COLO829 (cell line): ENCODE measurements at regions not wholly inside any gene's neighbourhood (a gene's known extent, or its start where the extent isn't known, plus 50 kb on each side); places are given as distances from the start of the nearest gene placed in this dataset.
"Not testable (repeated sequence)": the region's sequence is repeated elsewhere in the genome, so short reads cannot be mapped to it uniquely, and the experiment has no call there.

ENCODE experiments used
- DNase-seq: peaks from one replicate; pipeline ENCODE4 v3.0.0; 2012; ENCODE audit warnings: low spot score

DNA sequence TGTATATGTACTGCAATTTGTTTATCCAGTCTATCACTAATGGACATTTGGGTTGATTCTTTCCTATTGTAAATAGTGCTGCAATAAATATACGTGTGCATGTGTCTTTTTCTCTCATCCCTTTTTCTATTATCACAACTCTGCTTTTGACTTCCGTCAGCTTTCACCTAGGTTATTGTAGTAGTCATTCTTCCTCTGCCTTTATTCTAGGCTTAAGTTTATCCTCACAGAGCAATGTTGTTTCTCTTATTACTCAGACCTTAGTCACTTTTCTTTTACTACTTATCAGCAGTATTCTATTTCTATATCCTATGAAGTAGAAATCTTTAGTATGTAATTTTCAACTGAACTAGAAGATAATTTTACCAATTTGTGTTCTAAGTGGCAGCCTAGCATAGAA lies 175.3 kb upstream of the SEMA3E start:
- no peak for DNase-seq

DNA sequence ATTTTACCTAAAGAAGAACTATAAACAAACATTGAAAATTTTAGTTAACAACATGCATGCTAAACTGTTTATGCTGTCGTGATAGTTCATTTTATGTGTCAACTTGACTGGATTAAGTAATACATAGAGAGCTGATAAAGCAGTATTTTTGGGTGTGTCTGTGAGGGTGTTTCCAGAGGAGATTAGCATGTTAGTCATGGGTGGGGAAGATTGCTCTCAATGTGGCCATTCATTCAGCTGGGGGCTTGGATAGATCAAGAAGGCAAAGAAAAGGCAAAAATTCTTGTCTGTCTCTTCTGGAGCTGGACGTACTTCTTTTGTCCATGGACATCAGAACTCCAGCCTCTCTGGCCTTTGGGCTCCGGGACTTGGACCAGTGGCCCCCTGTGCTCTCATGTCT lies 172.9 kb upstream of the SEMA3E start:
- peak; percentile 45 for DNase-seq

DNA sequence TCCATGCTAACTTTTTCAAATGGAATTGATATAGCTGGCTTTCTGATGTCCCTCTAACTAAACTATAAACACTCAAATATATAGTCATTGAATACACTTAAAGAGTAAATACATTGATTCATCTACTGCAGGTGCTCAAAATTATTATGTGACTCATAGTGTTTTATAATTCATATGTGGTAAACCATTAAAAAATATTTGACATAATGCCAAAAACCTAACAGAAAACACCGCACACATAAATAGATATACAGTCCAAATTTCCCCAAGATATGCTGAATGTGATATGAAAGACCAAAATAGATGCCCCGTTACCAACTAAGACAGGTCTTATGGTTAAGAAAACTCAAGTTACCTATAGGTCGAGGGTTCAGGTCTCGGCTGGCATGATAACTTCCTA lies 171.7 kb upstream of the SEMA3E start:
- no peak for DNase-seq

DNA sequence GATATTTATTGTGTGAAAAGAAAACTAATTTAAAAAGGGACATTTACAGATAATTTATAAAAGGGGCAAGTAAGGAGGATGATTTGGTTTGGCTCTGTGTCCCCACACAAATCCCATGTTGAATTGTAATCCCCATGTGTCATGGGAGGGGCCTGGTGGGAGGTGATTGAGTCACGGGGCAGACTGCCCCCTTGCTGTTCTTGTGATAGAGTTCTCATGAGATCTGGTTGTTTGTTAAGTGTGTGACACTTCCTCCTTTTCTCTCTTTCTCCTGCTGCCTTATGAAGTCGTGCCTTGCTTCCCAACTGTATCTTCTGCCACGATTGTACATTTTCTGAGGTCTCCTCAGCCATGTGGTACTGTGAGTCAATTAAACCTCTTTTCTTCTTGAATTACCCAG lies 171.0 kb upstream of the SEMA3E start:
- no peak for DNase-seq

DNA sequence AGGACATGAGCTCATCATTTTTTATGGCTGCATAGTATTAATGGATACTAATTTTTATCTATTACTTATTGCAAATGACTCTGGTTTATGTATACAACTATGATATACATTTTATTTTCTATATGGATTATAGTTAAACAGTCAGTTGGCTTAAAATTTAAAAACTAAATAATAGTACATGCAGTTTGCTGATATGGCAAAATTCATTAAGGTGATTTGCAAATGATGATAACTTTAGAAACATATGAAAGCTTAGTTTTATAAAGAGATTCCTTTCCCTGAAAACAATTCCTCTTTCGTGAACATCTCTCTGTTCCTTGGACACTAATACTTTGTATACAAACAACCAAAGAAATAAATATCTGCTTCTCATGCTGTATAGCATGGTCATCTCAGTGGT lies 165.5 kb upstream of the SEMA3E start:
- DNase-seq: no peak

DNA sequence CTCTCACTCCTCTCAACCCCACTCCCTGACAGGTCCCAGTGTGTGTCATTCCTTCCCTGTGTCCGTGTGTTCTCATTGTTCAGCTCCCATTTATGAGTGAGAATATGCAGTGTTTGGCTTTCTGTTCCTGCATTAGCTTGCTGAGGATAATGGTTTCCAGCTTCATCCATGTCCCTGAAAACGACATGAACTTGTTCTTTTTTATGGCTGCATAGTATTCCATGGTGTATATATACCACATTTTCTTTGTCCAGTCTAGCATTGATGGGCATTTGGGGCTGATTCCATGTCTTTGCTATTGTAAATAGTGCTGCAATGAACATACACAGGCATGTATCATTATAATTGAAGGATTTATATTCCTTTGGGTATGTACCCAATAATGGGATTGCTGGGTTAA lies 163.6 kb upstream of the SEMA3E start:
- DNase-seq: not testable (repeated sequence)

DNA sequence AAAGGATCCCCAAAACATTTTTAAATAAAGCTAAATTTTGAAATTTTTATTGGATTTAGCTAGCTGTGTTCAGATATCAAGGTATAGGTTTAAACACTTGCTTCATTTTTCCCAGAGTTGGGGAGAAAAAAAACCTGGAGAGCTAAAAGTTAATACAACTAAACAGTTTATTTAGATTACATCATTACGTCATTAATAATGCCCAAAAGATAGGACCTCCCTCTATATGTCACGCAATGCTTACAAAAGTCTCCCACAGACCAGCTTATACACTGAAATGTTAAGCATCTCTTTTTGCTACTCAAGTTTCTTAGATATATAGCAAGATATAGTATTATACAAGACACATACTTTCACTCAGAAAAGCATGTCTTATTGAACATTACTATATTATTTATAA lies 160.0 kb upstream of the SEMA3E start:
- DNase-seq: no peak

DNA sequence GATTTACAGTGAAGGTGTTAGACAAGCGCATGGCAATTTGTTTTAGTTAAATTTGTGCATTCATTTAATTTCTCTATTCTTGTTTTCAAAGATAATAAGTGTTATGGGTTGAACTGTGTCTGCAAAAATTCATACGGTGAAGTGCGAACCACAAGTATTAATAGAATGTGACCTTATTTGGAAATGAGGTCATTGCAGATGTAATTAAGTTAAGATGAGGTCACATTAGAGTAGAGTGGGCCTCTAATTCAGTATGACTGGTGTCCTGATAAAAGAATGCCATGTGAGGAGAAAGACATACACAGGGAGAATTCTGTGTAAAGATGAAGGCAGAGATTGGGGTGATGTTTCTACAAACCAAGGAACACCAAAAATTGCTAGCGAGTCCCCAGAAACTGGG lies 158.8 kb upstream of the SEMA3E start:
- no peak for DNase-seq

DNA sequence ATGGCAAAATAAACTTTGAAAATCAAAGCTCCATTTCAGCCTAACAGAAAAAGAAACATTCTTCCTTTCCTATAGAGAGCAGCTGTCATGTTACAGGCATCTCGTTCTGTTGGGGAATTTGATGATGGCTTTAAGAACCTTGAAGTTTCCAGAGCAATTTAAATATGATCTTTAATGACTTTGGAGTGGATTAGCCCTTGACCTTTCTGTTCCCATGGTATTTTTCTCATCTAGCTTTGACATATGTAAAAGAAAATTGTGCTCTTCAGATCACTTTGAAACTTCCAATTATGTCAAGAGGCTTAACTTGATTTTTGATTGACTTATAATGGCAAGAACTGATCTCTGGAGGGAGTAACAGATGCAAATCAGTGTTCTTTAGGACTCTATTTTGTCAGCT lies 157.6 kb upstream of the SEMA3E start:
- DNase-seq: no peak

DNA sequence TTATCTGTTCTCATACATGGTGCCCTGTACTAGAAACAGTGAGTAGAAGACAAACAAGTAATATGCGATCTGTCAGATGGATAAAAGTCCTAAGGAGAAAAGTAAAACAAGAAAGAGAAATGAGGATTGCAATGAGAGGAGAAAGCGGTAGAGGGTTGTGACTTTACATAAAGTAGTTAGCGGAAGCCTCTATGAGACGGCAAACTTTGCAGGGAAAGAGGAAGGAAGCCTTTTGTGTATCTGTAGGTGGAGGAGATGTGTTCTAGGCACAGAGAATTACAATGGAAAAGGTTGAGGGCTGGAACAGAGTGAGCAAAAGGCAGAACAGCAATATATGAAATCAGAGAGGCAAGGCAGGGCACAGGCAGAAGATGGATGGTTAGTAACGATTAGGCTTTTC lies 150.4 kb upstream of the SEMA3E start:
- DNase-seq: no peak

DNA sequence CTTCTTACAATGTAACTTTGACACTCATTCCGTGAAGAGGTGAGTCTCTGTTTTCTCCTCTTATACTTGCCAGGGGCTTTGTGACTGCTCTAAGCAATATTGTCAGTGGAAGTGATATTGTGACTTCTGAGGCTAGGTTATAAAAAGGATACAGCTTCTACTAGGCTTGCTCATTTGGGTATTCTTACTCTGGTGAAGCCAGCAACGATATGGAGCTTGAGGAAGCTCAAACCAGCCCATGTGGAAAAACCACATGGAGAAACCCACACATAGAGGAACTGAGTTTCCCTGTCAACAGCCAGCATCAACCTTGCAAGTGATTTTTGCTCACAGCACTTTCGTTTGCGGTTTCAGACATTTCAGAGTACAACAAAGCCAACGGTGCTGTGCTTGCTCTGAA lies 149.6 kb upstream of the SEMA3E start:
- no peak for DNase-seq

DNA sequence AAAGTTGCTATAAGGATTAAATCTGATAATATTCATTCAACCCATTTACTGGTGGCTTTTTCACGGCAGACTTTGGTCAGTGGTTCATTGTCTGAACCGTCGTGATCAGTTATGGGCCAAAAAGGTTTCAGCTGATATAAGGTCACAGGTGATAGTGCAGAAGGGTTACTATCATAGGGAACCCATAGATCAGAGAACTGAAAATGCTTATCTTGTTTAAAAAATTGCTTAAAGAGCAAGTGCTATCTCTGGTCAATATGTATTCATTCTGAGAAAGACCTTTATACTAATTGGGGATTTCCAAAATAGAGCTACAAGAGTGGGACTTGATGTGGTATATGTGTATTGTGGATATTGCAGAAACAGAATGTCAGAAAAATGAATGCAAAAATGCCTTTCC lies 147.8 kb upstream of the SEMA3E start:
- DNase-seq: no peak

DNA sequence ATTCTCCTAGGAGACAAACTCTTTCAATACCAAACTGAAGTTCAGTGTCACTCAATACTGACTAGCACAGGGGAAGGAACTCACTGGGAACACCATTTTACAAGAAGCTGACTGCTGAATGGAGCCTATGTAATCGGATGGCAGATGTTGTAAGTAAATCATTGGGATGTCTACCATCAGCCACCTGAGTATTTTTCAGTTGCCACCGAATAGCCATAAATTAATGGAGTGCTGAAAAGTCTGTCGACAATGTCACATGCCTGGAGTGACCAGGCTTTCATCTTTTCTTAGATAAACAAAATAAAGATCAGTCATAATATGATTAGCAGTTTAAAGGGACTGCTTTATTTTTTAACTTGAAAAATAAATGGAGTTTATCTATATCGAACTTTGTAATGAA lies 145.9 kb upstream of the SEMA3E start:
- DNase-seq: no peak

DNA sequence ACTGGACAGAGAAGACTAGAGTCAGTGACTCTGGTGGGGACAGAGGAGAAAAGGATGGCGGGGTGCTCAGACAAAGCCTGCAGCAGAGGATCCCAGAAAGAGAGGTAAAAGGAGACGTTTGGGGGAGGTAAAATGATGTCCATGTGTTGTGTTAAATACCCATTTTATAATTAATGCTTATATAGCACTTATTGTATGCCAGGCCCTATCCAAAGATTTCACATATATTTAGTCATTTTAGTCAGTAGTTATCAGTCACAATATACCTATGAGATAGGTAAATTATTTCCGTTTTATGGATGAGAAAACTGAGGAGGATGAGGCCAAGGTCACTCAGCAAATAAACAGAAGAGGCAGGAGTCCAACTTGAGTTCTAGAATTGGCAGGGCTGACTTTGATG lies 144.6 kb upstream of the SEMA3E start:
- no peak for DNase-seq

DNA sequence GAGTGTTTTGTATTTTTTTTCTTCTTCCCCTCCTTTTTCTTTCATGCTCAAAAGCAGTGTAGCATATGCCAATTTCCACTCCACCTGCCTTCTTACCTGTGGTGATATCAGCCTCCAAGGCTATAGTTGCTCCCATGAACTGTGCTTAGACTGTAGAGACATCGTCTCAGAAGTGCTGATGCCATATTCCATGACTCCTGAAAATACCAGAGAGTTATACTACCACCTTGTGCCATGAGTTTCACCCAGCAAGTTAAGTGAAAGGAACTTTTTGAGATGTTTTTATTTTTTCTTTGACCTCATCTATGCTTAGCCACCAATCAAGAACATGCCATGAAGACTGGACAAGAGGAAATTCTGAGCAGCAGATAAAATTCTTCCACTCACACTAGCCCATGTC lies 142.8 kb upstream of the SEMA3E start:
- no peak for DNase-seq

DNA sequence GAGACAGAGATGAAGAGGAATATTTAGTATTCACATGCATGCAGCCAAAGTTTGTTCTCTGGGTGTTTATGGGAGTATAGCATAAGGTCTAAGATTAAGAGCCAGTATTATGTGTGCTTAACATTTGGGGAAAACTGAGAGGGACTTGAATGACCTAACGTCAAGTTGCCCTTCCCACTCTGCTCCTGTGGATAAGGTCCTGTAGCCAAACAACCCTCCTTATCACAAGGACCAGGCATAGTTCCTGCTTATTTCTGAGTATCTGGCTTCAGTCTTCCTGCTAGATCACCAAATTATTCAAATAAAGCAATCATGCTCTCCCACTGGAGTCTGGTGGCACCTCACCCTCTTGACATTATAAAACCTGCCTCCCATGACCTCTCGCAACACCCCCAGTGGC lies 137.9 kb upstream of the SEMA3E start:
- DNase-seq: no peak

DNA sequence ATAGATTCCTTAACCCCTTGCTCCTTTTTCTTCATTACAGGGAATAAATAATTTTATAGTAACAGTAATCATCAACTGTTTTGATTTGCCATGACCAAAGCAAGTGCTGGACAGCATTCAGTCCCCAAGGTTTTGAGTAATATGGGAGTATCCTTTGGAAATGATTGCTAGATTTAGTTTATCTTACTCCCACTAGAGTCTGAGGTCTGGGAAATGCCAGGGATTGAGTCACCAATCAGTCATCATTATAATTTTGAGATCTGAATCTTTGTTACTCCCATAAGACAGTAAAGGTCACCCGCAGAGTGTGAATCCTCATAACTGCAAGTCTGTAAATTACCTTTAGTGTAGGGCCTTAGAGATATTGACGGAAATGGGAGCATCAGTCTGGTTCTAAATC lies 133.7 kb upstream of the SEMA3E start:
- DNase-seq: no peak

DNA sequence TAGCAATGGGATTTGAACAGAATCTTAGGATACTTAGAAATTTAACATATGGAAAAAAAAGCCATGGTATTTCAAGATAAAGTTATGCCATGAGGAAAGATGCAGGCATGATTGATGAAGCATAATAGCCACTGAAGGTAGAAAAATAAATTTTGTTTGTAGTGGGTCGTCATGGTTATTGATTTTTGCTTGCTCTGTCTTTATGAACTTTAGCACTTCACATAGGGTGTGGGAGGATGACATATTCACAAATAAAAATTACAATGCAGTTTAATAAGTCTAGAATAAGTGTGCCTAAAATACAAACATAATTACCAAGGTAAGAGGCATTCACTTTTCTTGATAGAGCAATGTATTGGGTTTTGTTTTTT lies 129.1 kb upstream of the SEMA3E start:
- no peak for DNase-seq

DNA sequence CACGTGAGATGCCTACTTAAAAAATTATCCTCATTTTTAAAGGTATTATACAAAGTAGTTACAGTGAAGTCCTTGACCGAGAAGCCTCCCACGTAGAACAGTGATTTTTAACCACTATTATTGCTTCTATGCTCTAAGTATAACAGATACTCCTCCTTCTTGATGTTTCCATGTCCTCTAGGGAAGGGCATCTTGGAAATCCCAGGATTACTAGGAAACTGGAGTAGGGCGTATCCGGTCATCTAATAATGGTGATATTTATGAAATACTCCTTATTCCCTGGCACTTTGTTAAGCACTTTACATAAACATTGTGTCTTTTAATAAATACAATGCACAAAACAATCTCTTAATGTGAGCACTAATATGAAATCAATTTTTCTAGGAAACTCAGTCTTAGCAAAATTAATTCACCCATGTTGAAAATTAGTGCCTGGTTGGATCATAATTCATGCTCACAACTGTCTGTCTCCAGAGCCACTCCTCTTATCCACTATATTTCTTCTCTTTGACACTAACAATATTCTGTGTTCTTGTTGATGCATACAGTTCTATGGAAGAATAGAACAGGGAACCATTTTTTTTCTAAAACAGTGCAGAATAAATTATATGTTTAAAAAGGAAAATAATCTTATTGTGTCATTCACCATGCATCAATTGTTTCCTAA lies 128.6 kb upstream of the SEMA3E start:
- DNase-seq: no peak

DNA sequence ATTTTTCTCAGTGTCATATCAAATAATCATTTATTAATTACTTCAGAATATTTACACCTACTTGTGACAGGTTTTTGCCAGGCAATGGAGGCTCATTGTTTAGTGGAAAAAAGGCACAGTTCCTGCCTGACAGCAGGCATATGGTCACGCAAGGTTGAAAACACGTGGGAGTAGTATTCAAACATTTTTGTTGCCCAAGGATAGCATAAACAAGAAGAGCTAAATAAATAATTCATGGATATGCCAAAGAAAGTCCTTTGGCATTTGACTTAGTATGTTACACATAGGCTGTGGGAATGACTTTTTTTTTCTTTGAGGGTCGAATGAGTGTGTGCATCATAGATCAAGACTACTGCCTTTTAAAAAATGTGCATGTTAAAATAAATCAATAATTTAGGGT lies 120.5 kb upstream of the SEMA3E start:
- DNase-seq: no peak

DNA sequence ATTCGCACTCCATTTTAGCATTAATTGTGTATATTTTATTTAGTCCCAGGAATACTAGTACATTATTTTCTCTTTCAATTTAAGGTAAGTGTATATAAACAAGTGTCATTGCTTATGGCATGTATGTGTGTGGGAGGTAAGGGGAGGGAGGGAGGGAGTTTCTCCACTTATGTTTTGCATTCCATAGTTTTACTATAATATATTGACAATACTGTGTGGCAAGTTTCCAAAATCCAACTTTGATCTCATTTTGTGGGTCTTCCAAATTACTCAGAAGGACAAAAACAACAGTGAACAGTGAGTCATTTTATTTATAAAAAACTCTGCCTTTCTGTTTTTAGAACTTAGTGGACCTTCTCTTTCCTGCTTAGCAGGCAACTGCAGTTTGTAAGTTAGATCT lies 102.3 kb upstream of the SEMA3E start:
- DNase-seq: peak; percentile 14

DNA sequence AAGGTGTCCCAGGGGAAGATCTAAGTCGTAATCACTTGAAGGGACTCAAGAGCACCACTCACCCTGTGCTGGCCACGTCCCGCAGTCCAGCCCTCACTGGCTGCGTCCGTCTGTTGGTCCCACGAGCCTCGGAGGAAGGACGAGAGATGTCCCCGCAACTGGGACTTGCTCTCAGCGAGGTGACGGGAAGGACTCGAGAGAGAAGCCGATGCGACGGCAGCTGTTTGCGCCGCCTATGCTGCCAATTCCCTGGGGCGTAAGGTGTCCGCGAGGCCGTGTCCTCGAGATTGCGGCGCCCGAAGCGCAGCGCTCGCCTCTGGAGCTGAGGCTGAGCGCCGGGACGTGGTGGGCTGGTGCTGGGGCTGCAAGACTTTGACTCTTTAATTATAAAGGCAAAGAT lies 100.6 kb upstream of the SEMA3E start:
- DNase-seq: no peak

DNA sequence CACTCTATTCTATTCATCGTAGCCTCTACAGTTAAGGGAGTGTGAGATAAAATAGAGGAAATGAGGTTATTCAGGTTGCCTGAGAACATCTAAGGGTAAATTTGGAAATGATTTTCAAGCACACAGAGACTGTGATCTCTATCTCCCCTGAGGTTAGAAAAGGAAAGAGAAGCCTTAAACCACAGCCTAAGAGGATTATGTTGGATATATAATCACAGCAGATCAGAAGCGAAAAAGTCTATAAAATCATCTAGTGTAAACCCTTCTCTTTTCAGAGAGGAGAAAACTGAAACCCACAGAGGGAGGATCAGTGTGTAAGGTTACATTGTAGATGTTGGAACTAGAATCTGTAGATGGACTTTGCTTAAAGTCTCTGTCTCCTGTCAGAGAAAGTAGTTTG lies 90.6 kb upstream of the SEMA3E start:
- no peak for DNase-seq

DNA sequence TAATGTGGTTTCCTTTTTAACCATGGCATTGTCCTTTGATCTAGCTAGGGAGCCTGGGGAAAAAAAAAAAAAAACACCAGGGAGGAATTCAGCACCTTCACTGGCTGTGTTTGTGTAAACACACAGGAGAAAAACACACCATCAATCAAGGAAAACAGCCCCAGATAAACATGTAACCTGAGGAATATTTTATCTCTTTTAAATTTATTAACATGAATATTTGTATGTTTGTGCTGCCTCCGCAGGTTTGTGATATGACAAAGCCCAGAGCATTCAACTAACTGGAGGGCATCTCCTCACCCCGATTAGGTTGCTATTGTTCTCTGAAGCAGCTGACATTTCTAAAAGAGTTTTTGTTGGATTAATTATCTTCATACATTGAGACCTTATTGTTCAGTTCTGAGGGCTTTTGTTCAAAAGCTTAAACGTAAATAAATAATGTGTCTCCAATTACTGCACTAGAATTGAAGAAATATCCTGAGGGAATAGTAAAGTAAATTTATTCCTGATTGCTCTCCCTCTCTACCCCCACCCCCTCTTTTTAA lies 89.4 kb upstream of the SEMA3E start:
- DNase-seq: peak; percentile 10

DNA sequence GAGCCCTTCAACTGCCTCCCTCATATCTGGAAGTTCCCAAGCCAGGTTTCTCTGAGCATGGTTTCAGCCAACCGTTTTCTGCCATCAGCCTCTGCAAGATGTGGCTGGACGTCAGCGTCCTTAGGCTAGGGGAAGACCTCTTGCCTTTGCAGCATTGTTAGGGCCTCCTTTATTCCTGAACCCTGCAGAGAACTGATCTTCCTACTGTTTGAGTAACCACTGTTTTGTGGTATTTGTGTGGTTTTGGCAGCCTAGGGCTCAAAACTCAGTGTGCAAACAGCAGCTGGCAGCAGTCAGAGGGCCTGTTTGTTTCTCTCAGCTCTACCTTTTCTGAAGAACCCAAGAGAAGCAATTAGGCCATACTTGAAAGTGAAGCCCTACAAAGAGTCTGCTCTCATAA lies 83.4 kb upstream of the SEMA3E start:
- DNase-seq: no peak
